ENCODE measurements at regions not wholly inside any gene's neighbourhood (a gene's known extent, or its start where the extent isn't known, plus 50 kb on each side); places are given as distances from the start of the nearest gene placed in this dataset.
"Not testable (repeated sequence)": the region's sequence is repeated elsewhere in the genome, so short reads cannot be mapped to it uniquely, and the experiment has no call there.

DNA sequence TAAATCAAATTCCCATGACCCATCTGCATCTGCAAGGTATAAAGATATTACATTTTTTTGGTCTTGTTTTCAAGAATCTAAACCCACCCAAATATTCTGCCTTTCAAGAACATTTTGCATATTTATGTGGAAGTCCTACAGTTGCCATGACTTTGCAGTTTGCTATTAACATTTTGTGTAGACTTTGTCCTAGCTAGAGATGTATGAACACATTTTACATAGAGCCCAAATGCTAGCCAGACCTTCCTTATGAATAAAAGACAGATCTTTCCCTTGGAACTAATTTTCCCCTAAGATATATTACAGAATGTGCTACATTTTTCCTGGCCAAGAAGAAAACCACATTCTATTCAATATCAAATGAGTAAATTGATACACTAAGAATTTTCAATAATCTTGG, 772.5 kb downstream of the KCNA4 start:
- H3K4me3 ChIP-seq (ENCODE audit: low read depth, low read length) = no peak overlapping the region
- no peak for DNase-seq (ENCODE audit: low read depth)
- TF ChIP-seq, protein P1, sequence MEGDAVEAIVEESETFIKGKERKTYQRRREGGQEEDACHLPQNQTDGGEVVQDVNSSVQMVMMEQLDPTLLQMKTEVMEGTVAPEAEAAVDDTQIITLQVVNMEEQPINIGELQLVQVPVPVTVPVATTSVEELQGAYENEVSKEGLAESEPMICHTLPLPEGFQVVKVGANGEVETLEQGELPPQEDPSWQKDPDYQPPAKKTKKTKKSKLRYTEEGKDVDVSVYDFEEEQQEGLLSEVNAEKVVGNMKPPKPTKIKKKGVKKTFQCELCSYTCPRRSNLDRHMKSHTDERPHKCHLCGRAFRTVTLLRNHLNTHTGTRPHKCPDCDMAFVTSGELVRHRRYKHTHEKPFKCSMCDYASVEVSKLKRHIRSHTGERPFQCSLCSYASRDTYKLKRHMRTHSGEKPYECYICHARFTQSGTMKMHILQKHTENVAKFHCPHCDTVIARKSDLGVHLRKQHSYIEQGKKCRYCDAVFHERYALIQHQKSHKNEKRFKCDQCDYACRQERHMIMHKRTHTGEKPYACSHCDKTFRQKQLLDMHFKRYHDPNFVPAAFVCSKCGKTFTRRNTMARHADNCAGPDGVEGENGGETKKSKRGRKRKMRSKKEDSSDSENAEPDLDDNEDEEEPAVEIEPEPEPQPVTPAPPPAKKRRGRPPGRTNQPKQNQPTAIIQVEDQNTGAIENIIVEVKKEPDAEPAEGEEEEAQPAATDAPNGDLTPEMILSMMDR (conservative IDR thresholded peaks at IDR 0.05; ENCODE audit: low read depth, low read length) = no peak

DNA sequence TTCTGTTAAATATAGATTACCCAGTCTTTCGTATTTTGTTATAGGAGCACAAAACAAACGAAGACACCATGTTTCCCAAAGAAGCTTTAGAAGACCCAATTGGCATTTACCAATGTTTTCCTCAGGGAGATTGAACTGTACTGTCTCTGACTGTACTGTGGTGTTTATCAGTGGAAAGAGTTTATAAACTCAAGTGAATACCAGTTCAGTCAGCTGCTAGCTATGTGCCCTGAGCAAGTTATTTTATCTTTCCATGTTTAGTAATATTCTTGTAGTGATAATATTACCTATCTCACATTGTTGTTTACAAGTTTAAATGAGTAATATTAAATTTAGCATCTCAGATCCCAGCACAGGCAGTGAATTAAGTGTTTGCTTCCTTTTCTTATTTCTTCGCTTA, 773.2 kb downstream of the KCNA4 start:
- H3K4me3 ChIP-seq (ENCODE audit: low read depth, low read length) = no peak overlapping the region
- TF ChIP-seq, protein P1 (conservative IDR thresholded peaks at IDR 0.05; ENCODE audit: low read depth, low read length) = no peak
- no peak for DNase-seq (ENCODE audit: low read depth)

DNA sequence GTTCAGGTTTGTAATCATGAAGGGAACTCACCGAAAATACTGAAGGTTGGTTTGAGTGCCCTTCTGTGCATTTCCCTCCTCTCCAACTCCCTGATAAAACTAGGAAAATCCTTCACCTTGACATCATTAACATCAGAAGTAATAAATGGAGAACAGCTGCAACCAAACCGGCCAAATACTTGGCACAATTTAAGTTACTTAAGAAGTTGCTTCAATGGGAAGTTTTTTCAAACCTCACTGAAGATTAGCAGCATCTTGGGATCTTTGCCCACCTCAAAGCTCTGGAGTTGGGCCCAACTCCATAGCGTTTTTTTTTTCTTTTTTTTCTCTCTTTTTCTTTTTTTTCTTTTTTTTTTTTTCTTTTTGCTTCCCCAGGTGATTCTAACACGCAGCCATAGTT, 784.8 kb downstream of the KCNA4 start:
- H3K4me3 ChIP-seq (ENCODE audit: low read depth, low read length) = no peak overlapping the region
- no peak for DNase-seq (ENCODE audit: low read depth)
- TF ChIP-seq, protein P1 (conservative IDR thresholded peaks at IDR 0.05; ENCODE audit: low read depth, low read length) = no peak

DNA sequence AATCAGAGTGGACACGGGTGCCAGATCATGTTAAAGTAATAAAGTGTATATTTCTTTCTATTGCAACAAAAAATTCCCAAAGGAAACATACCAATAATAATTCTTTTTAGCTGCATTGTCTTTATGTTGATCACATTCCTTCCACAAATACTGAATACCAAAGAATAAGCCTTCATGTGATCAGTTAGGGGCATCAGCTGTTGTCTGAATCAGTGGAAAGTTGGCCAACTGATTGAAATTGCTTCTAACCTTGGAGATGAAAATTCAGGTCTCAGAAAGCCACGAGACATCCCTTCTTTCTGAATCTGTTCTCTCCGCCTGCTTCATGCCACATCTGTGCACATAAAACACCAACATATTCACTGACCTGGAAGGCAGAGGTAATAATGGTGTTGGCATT, 785.2 kb downstream of the KCNA4 start:
- TF ChIP-seq, protein P1 (conservative IDR thresholded peaks at IDR 0.05; ENCODE audit: low read depth, low read length) = no peak
- no peak for DNase-seq (ENCODE audit: low read depth)

DNA sequence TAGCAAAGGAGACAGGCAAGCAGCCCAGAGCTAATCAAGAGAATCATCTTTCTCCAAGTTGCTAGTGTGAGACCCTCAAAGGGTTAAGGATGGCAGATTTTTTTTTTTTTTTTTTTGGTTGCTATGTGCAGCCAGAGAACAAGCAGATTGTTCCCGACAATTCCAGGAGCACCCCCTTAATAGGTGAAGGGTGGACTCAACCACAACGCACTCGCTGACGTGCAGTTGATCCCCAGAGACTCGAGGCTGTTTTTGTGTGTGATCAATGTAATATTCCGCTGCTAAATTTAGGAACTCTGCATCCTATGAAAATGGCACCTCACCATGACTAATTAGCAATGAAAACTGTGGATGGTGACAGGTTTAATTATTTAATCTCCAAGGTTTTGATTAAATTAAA, 789.0 kb downstream of the KCNA4 start:
- no peak overlapping the region for H3K4me3 ChIP-seq (ENCODE audit: low read depth, low read length)
- no peak for DNase-seq (ENCODE audit: low read depth)
- TF ChIP-seq, protein P1 (conservative IDR thresholded peaks at IDR 0.05; ENCODE audit: low read depth, low read length) = no peak

More for the DNA sequence above, 785.2 kb downstream of the KCNA4 start:
- no peak overlapping the region for H3K4me3 ChIP-seq (ENCODE audit: low read depth, low read length)

DNA sequence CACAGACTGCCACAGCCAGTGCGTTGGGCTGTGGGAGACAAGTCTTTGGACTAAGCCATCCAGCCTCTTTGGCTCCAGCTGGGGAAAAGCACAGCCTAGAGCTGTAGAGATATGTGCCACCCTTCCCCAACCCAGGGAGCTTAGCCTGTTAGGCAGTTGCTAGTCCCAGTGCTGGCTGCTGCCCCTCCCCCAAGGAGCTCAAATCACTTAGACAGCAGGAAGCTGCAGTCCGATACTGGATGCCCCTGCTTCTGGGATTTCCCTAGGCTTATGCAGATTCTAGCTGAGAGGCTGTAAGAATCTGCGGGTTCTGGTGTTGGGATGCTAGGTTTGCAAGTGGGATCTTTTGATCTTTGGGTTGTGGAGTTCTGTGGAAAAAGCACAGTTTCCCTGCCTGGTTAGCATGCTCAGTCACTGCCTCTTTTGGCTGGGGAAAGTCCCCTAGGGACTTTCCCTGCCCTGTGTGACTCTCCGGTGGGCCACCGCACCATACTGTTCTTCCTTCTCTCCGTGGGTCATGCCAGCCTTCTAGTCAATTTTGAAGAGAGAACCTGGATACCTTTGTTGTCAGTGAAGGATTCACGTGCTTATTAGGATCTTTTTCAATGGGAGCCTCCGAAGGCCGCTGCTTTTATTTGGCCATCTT, 792.0 kb downstream of the KCNA4 start:
- no peak overlapping the region for H3K4me3 ChIP-seq (ENCODE audit: low read depth, low read length)
- no peak for DNase-seq (ENCODE audit: low read depth)

DNA sequence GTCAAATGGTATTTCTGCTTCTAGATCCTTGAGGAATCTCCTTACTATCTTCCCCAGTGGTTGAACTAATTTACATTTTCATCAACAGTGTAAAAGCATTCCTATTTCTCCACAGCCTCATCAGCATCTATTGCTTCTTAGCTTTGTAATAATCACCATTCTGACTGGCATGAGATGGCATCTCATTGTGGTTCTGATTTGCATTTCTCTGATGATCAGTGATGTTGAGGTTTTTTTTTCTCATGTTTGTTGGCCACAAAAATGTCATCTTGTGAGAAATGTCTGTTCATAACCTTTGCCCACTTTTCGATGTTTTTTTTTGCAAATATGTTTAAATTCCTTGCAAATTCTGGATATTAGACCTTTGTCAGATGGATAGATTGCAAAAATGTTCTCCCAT, 797.3 kb downstream of the KCNA4 start:
- not testable (repeated sequence) for DNase-seq (ENCODE audit: low read depth); H3K4me3 ChIP-seq (ENCODE audit: low read depth, low read length)

More for the DNA sequence above, 792.0 kb downstream of the KCNA4 start:
- TF ChIP-seq, protein P1 (conservative IDR thresholded peaks at IDR 0.05; ENCODE audit: low read depth, low read length) = no peak

All from epithelial cell of proximal tubule (primary cell).